Activated CD8-positive, alpha-beta T cell treated with anti-CD3 and anti-CD28 coated beads, Interleukin-2, amount 10 ng/mL, durations not matched to agents 7 days and 5 days (primary cell): ENCODE measurements at regions not wholly inside any gene's neighbourhood (a gene's known extent, or its start where the extent isn't known, plus 50 kb on each side); places are given as distances from the start of the nearest gene placed in this dataset.

Experiments used
- ATAC-seq: fragments of 150-1000 bp; cut with Tn5 transposase; one replicate; pipeline ENCODE4 v1.10.0; 2021; ENCODE audit warnings: moderate library complexity
- CTCF ChIA-PET: fragments of 350-600 bp; sonication (Branson Sonifier 250); formaldehyde crosslinking; loops from one replicate; lab custom pipeline; 2021; ENCODE audit warnings: antibody characterized with exemption; lab: Charles Lee
- POLR2A ChIA-PET: fragments of 350-600 bp; sonication (Branson Sonifier 250); formaldehyde crosslinking; loops from one replicate; lab custom pipeline; 2021; ENCODE audit warnings: antibody characterized with exemption; lab: Charles Lee
- DNase-seq: peaks from one replicate; pipeline ENCODE4 v3.0.0-alpha.2; 2020
- H3K27ac Mint-ChIP-seq: one replicate; pipeline ENCODE4 v1.8.0; 2021; ENCODE audit warnings: mild to moderate bottlenecking, mixed read lengths
- H3K27me3 Mint-ChIP-seq: one replicate; pipeline ENCODE4 v1.8.0; 2021; ENCODE audit warnings: low read depth, mixed read lengths
- H3K36me3 Mint-ChIP-seq: one replicate; pipeline ENCODE4 v1.8.0; 2021; ENCODE audit warnings: low read depth, mixed read lengths
- H3K4me1 Mint-ChIP-seq: one replicate; pipeline ENCODE4 v1.8.0; 2021; ENCODE audit warnings: low read depth, mixed read lengths
- H3K4me3 Mint-ChIP-seq: one replicate; pipeline ENCODE4 v1.8.0; 2021; ENCODE audit warnings: mild to moderate bottlenecking, mixed read lengths
- H3K9me3 Mint-ChIP-seq: one replicate; pipeline ENCODE4 v1.8.0; 2022; ENCODE audit warnings: mixed read lengths; ENCODE audit not compliant: insufficient read depth

DNA sequence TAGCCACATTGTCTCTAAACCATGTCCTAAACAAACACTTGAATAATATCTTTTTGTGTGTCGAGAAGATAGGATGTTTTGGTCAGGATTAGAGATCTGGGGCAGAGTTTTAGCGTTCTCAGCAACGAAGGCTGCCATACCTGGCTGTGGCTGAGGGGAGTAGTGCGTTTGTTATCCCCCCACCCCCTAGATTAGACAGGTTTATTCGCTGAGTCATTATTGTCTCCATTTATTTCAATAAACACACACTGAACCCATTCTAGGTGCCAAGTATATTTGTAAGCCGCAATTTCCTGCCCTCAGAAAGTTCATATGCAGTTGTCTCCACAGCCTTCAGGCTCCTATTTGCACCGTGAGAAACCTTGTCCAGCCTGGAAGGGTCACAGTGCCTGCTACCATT lies 1684.8 kb upstream of the TENM3 start:
- ATAC-seq = no peak
- no peak overlapping the region for H3K27ac Mint-ChIP-seq

DNA sequence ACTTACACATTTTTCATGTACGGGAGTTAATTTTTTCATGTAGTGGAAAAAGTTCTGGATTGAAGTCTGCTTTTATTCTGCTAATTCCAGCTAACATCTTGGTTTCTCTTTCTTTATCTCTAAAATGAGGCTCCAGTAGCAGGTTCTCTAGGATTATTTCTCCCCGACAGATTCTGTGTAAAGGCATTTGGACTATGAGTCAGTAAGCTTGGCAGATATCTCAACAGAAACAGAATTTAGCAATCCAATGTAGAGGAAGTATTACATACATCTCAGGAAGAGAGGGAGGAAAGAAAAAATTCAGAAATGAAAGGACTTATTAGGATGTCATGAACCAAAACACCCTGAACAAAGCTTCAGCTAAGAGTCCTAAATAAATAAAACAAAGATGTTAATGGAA lies 1682.3 kb upstream of the TENM3 start:
- CTCF ChIA-PET = no interaction called here
- no peaks in the 10 kb centered on the region for H3K4me1 Mint-ChIP-seq
- no peaks in the 10 kb centered on the region for H3K36me3 Mint-ChIP-seq

More for the DNA sequence above, 1684.8 kb upstream of the TENM3 start:
- Mint-ChIP-seq H3K36me3 (no peaks in the 10 kb centered on the region), H3K9me3 (no peaks in the 10 kb centered on the region), H3K27me3 (no peaks in the 10 kb centered on the region), H3K4me3 (no peak overlapping the region), H3K4me1 (no peaks in the 10 kb centered on the region)
- ChIA-PET CTCF (no interaction called here), POLR2A (no interaction called here)
- DNase-seq = no peak

DNA sequence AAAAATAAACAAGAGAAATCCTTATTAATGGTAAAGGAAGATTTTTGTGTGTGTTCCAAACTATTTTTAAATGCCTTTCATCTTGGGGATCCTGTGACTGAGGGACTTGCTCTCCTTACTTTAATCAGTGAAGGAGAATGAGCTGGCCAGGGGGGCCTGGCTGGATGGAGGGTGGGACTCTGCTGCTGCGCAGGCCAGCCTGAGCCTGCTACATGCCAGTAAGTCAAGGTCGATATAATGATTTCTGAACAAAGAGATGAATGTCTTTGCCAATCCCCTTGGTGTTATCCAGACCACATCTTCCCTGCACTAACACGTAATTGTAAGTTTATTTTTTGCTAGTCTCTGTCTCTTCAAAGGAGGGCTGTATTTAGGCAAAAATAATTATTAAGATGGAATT lies 1679.2 kb upstream of the TENM3 start:
- H3K27ac Mint-ChIP-seq = no peak overlapping the region
- POLR2A ChIA-PET = no interaction called here
- DNase-seq (no peak), ATAC-seq (no peak)
- H3K36me3 Mint-ChIP-seq = no peaks in the 10 kb centered on the region
- H3K4me1 Mint-ChIP-seq = no peaks in the 10 kb centered on the region
- no peak overlapping the region for H3K4me3 Mint-ChIP-seq
- no peaks in the 10 kb centered on the region for H3K27me3 Mint-ChIP-seq
- no peaks in the 10 kb centered on the region for H3K9me3 Mint-ChIP-seq
- CTCF ChIA-PET = no interaction called here

More for the DNA sequence above, 1682.3 kb upstream of the TENM3 start:
- DNase-seq (no peak), ATAC-seq (no peak)
- POLR2A ChIA-PET = no interaction called here
- no peaks in the 10 kb centered on the region for H3K27me3 Mint-ChIP-seq
- no peak overlapping the region for H3K27ac Mint-ChIP-seq
- no peak overlapping the region for H3K4me3 Mint-ChIP-seq
- no peaks in the 10 kb centered on the region for H3K9me3 Mint-ChIP-seq

DNA sequence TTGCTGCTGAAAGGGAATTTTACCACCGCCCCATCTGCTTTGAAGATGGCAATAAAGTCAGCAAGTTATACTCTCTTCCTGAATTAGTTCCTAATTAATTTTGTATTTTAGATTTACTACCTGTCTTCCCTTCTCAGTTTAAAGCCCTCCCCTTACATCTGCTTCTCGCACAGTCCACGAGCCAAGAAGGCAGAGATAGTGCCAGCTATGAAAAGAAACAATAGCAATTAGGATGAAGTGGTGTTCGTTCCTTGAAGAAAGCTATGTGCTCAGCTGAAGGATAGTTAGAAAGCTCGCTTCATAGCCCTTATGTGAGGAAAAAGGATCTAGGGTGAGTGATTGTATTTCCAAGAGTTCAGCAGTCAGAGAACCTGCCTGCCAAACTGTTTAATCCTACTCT lies 1678.8 kb upstream of the TENM3 start:
- Mint-ChIP-seq H3K4me3 (no peak overlapping the region), H3K36me3 (no peaks in the 10 kb centered on the region), H3K27ac (no peak overlapping the region), H3K9me3 (no peaks in the 10 kb centered on the region), H3K27me3 (no peaks in the 10 kb centered on the region), H3K4me1 (no peaks in the 10 kb centered on the region)
- DNase-seq = no peak
- no peak for ATAC-seq
- CTCF ChIA-PET = no interaction called here
- POLR2A ChIA-PET = no interaction called here

DNA sequence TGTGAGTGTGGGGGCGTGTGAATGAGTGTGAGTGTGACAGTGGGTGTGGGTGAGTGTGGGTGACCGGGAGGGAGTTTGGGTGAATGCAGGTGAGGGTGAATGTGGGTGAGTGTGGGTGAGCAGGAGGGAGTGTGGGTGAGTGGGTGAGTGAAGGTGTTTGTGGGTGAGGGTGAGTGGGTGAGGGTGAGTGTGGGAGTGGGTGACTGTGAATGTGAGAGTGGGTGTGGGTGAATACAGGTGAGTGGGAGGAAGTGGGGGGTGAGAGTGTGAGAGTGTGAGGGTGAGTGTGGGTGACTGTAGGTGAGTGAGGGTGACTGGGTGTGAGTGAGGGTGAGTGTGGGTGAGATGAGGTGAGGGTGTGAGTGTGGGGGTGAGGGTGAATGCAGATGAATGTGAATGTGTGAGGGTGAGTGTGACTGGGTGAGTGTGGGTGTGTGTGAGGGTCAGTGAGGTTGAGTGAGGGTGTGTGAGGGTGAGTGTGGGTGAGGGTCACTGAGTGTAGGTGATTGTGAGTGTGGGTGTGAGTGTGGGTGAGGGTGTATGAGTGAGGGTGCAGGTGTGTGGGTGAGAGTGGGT lies 1677.3 kb upstream of the TENM3 start:
- H3K4me3 Mint-ChIP-seq = no peak overlapping the region
- no peaks in the 10 kb centered on the region for H3K4me1 Mint-ChIP-seq
- no peaks in the 10 kb centered on the region for H3K27me3 Mint-ChIP-seq
- no peaks in the 10 kb centered on the region for H3K9me3 Mint-ChIP-seq
- no peak overlapping the region for H3K27ac Mint-ChIP-seq
- no peak for DNase-seq
- CTCF ChIA-PET = no interaction called here
- no peak for ATAC-seq
- H3K36me3 Mint-ChIP-seq = no peaks in the 10 kb centered on the region
- POLR2A ChIA-PET = no interaction called here

DNA sequence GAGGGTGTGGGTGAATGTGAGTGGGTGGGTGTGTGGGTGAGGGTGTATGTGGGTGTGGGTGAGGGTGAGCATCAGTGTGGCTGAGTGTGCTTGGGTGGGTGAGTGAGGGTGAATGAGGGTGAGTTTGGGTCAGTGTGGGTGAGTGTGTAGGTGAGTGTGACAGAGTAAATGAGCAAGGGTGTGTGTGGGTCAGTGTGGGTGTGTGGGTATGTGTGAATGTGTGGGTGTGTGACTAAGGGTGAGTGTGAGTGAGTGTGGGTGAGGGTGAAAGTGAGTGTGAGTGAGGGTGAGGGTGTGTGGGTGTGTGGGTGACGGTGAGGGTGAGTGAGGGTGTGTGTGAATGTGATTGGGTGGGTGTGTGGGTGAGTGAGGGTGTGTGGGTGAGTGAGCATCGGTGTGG lies 1676.7 kb upstream of the TENM3 start:
- ChIA-PET CTCF (no interaction called here), POLR2A (no interaction called here)
- Mint-ChIP-seq H3K4me3 (no peak overlapping the region), H3K27ac (no peak overlapping the region), H3K36me3 (no peaks in the 10 kb centered on the region), H3K27me3 (no peaks in the 10 kb centered on the region), H3K9me3 (no peaks in the 10 kb centered on the region), H3K4me1 (no peaks in the 10 kb centered on the region)
- ATAC-seq = no peak
- no peak for DNase-seq

DNA sequence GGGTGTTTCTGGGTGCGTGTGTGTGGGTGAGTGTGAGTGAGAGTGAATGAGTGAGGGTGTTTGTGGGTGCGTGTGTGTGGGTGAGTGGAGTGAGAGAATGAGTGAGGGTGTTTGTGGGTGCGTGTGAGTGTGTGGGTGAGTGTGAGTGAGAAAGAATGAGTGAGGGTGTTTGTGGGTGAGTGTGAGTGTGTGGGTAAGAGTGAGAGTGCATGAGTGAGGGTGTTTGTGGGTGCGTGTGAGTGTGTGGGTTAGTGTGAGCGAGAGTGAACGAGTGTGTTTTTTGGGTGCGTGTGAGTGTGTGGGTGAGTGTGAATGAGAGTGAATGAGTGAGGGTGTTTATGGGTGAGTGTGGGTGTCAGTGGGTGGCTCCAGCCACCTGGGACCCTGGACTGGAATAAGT lies 1676.1 kb upstream of the TENM3 start:
- no peaks in the 10 kb centered on the region for H3K36me3 Mint-ChIP-seq
- H3K27me3 Mint-ChIP-seq = no peaks in the 10 kb centered on the region
- no peak for DNase-seq
- H3K27ac Mint-ChIP-seq = no peak overlapping the region
- H3K4me1 Mint-ChIP-seq = no peaks in the 10 kb centered on the region
- H3K4me3 Mint-ChIP-seq = no peak overlapping the region
- ChIA-PET POLR2A (no interaction called here), CTCF (no interaction called here)
- no peaks in the 10 kb centered on the region for H3K9me3 Mint-ChIP-seq
- no peak for ATAC-seq

DNA sequence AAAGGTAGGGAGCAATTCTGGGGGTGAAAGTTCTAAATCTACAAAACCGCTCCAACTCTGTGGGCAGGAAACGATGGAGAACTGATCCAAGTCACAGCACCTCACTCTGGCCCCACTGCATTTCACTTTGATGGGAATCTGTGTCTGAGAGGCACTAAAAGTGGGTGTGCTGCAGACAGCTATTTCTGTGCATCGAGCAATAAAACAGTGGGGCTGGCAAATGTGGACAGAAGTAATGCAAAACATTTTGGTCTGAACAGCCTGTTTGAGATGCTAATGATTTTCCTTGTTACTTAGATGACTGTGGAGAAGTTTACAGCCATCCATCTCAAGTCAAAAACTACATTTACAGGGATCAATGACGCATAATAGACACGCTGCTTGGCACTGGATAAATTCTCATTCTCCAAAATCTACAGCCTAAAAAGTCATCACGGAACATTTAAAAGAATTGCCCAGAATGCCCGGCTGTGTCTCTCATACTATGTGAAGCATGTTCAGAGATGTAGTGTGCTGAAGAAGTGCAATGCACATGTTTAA lies 1671.6 kb upstream of the TENM3 start:
- no peak for ATAC-seq
- Mint-ChIP-seq H3K36me3 (no peaks in the 10 kb centered on the region), H3K9me3 (no peaks in the 10 kb centered on the region), H3K4me1 (no peaks in the 10 kb centered on the region), H3K27me3 (no peaks in the 10 kb centered on the region), H3K4me3 (no peak overlapping the region), H3K27ac (no peak overlapping the region)
- CTCF ChIA-PET = no interaction called here
- POLR2A ChIA-PET = no interaction called here
- DNase-seq = no peak

DNA sequence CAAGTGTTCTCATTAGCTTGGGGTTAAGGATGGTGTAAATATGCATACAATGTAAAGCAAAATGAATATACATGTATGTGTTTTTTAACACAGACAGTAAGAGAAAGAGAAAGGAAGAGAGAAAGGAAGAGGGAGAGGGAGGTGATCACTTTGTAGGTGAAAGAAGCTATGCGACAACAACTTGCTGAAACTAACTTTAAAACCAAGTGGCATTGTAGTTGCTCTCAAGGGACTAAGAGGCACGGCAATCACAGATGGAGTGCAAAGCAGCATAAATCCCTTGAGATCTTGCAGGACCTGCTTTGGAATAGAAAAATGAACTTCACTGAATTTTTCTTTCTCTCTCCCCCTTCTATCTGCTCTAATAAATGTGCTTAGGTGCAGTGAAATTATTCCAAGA lies 1665.0 kb upstream of the TENM3 start:
- Mint-ChIP-seq H3K4me3 (no peak overlapping the region), H3K27ac (no peak overlapping the region), H3K9me3 (no peaks in the 10 kb centered on the region), H3K4me1 (no peaks in the 10 kb centered on the region), H3K36me3 (no peaks in the 10 kb centered on the region), H3K27me3 (no peaks in the 10 kb centered on the region)
- ChIA-PET POLR2A (no interaction called here), CTCF (no interaction called here)
- ATAC-seq (no peak), DNase-seq (no peak)

DNA sequence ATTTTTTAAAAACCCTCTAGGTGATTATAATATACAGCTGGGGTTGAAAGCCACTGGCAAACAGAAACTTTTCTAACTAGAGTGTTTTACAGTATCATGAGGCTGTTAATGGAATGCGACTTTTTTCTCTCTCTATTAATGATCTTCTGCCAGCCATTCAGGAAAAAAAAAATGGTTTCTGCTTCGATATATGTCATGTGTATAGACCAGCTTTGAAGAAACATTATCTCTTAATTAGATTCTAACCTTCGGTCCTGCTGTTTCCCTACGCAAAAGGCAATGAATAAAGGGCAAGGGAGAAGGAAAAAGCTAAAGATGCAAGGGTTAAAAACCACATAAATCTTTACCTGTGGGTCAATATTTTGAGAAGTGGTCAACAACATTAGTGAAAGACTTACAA lies 1662.1 kb upstream of the TENM3 start:
- DNase-seq (no peak), ATAC-seq (no peak)
- Mint-ChIP-seq H3K9me3 (no peaks in the 10 kb centered on the region), H3K4me3 (no peak overlapping the region), H3K36me3 (no peaks in the 10 kb centered on the region), H3K4me1 (no peaks in the 10 kb centered on the region), H3K27me3 (no peaks in the 10 kb centered on the region), H3K27ac (no peak overlapping the region)
- POLR2A ChIA-PET = no interaction called here
- CTCF ChIA-PET = no interaction called here

DNA sequence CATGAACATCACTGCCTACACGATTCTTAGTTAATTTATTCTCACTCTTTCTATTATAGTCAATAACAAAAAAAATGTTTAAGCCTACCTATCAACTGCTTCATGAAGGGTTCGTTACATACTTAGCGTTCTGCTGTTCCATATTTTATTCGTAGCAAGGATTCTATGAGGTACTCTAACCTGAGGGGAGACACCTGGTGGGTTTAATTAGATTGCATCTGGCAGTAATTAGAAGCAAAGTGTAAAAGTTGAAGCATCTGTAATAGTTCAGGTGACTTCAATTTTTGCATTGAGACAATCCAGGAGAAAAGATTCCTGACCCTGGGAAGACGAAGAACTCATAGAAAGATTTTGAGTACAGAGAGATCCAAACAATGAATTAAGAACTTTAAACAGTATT lies 1655.8 kb upstream of the TENM3 start:
- ATAC-seq = no peak
- no peaks in the 10 kb centered on the region for H3K9me3 Mint-ChIP-seq
- DNase-seq = no peak
- no peaks in the 10 kb centered on the region for H3K36me3 Mint-ChIP-seq
- no peaks in the 10 kb centered on the region for H3K4me1 Mint-ChIP-seq
- ChIA-PET POLR2A (no interaction called here), CTCF (no interaction called here)
- no peak overlapping the region for H3K4me3 Mint-ChIP-seq
- no peaks in the 10 kb centered on the region for H3K27me3 Mint-ChIP-seq
- H3K27ac Mint-ChIP-seq = no peak overlapping the region

DNA sequence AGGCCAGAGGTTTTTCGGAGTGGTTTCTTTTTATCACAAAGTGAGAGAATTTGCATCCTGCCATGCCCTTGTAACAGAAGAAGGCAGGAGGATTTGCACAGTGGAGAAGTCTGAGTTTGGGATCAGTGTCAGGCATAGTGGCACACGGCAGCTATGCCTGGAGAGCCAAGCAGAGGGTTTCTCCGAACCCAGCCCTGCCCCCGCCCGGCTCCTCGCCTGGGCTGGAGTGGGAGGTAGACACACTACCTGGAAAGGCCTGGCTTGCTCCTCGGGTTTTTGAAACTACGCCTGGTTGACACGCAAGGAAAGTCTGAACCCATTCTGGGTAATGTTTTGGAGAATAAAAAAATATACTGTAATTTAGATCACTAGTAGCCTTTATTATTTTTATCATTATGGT lies 1653.6 kb upstream of the TENM3 start:
- H3K27me3 Mint-ChIP-seq = no peaks in the 10 kb centered on the region
- DNase-seq (no peak), ATAC-seq (no peak)
- POLR2A ChIA-PET = no interaction called here
- no peak overlapping the region for H3K4me3 Mint-ChIP-seq
- no peaks in the 10 kb centered on the region for H3K9me3 Mint-ChIP-seq
- H3K36me3 Mint-ChIP-seq = no peaks in the 10 kb centered on the region
- CTCF ChIA-PET = no interaction called here
- no peaks in the 10 kb centered on the region for H3K4me1 Mint-ChIP-seq
- H3K27ac Mint-ChIP-seq = no peak overlapping the region

DNA sequence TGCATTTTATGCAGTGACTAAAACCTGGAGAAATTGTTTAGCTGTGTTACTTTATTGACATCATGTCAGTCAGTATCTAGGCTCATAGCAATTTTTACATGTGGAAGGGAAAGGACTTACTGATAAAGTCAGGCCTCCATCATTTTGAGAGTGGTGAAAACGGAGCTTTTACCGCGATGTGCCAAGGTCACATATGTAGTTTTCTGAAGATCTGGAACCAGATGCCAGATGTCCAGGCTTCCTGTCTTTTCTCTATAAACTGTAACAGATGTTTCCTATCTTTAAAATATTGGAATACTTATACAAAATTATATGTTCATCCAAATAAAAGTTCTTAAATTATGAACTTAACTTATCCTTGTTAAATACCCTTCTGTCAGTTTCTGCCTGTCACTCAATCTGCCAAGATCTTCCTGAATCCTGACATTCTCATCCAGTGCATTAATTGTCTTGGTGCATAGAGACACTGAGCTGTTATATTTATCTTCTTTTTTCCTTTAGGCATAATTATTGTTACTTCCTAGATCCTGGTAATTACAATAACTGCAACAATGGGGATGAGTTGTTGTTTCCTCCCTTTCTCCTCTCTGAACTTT lies 1646.2 kb upstream of the TENM3 start:
- no peak overlapping the region for H3K4me3 Mint-ChIP-seq
- no peak overlapping the region for H3K27ac Mint-ChIP-seq
- no peaks in the 10 kb centered on the region for H3K4me1 Mint-ChIP-seq
- H3K9me3 Mint-ChIP-seq = no peaks in the 10 kb centered on the region
- POLR2A ChIA-PET = no interaction called here
- CTCF ChIA-PET = no interaction called here
- no peaks in the 10 kb centered on the region for H3K36me3 Mint-ChIP-seq
- DNase-seq = no peak
- no peaks in the 10 kb centered on the region for H3K27me3 Mint-ChIP-seq
- no peak for ATAC-seq
